K562 (cell line): ENCODE measurements at regions not wholly inside any gene's neighbourhood (a gene's known extent, or its start where the extent isn't known, plus 50 kb on each side); places are given as distances from the start of the nearest gene placed in this dataset.

ENCODE experiments used
- ATAC-seq: fragments of 200-7000 bp; cut with Tn5 transposase; 3 replicates; pipeline ENCODE4 v1.9.1; 2020; ENCODE audit warnings: moderate library complexity
- BruUV-seq: library from RNA; stranded (reverse); fragments of 400-500 nt; replicated peaks from 2 replicates; lab custom pipeline; 2021; lab: Mats Ljungman, UMichigan
- CTCF ChIA-PET: fragments of 300-600 bp; formaldehyde crosslinking; extraction: SDS; loops from one replicate; lab custom pipeline; 2021; ENCODE audit warnings: low intra/inter-chr PET ratio; lab: Yijun Ruan, JAX
- POLR2A ChIA-PET: fragments of 300-600, 350-650 bp; sonication (Branson Sonifier 250); formaldehyde crosslinking; extraction: SDS; loops from one replicate; lab custom pipeline; 2021; ENCODE audit warnings: antibody characterized with exemption, inconsistent platforms; lab: Yijun Ruan, JAX
- DNase-seq, 4 experiments: peaks; one replicate each; pipeline versions ENCODE4 v3.0.0 to v3.0.0-alpha.2; 2011 to 2018; ENCODE audit warnings: low spot score in 3 of 4, mixed read lengths in 3 of 4; ENCODE audit errors: extremely low read depth in 1 of 4
- FAIRE-seq: peaks from 2 replicates; lab custom pipeline; 2011; peaks lifted over from hg19 to GRCh38; lab: Jason Lieb, UNC
- H2AFZ ChIP-seq: 2 replicates; pipeline ENCODE4 v1.6.0; 2011; ENCODE audit warnings: low read depth, low read length, control low read depth, inconsistent platforms
- H3K27ac ChIP-seq: fragments of 200-600 bp; 3 replicates; pipeline ENCODE4 v1.8.0; 2011; ENCODE audit warnings: low read depth, mild to moderate bottlenecking, control low read depth, inconsistent platforms, low read length, moderate library complexity, mixed read lengths; ENCODE audit errors: extremely low read depth
- H3K27me3 ChIP-seq, 2 experiments: fragments of 300-600 bp in 1 of 2; 2 replicates in 1 of 2; 3 replicates in 1 of 2; pipeline versions ENCODE4 v1.6.0 to v1.8.0; 2011; ENCODE audit warnings: inconsistent platforms in 2 of 2, low read length in 2 of 2, mild to moderate bottlenecking in 1 of 2, mixed read lengths in 1 of 2, moderate library complexity in 1 of 2; ENCODE audit not compliant: control insufficient read depth in 2 of 2, insufficient read depth in 2 of 2
- H3K36me3 ChIP-seq: fragments of 300-600 bp; 3 replicates; pipeline ENCODE4 v1.8.0; 2011; ENCODE audit warnings: mild to moderate bottlenecking, low read length, inconsistent platforms; ENCODE audit not compliant: control insufficient read depth, insufficient read depth
- H3K4me1 ChIP-seq, 2 experiments: fragments of 200-600 bp in 1 of 2; replicated peaks in 1 of 2; 2 replicates in 1 of 2; 3 replicates in 1 of 2; pipeline versions ENCODE4 v1.5.1 to v1.8.0; 2011; ENCODE audit warnings: inconsistent platforms in 2 of 2, low read length in 2 of 2, mild to moderate bottlenecking in 1 of 2, mixed read lengths in 1 of 2, moderate library complexity in 1 of 2; ENCODE audit not compliant: control insufficient read depth in 2 of 2, insufficient read depth in 2 of 2
- H3K4me2 ChIP-seq: 2 replicates; pipeline ENCODE4 v1.6.1; 2011; ENCODE audit warnings: low read length, control low read depth, inconsistent platforms, mixed read lengths; ENCODE audit not compliant: insufficient read depth
- H3K4me3 ChIP-seq: fragments of 200-600 bp; sonication (generic), shearing (Covaris generic); 2 replicates; pipeline ENCODE4 v1.5.1; 2016; ENCODE audit warnings: control low read depth, inconsistent platforms
- H3K79me2 ChIP-seq: fragments of 200-600 bp; 3 replicates; pipeline ENCODE4 v1.8.0; 2011; ENCODE audit warnings: low read length, inconsistent platforms; ENCODE audit not compliant: control insufficient read depth, insufficient read depth
- H3K9ac ChIP-seq, 2 experiments: 2 replicates each; pipeline versions ENCODE4 v1.6.0 to v1.6.1; 2011; ENCODE audit warnings: low read depth in 2 of 2, low read length in 2 of 2, control low read depth in 1 of 2, inconsistent platforms in 1 of 2, mild to moderate bottlenecking in 1 of 2, mixed read lengths in 1 of 2; ENCODE audit not compliant: insufficient read depth in 1 of 2
- H3K9me1 ChIP-seq: one replicate; pipeline ENCODE4 v1.6.0; 2011; ENCODE audit warnings: inconsistent platforms, mild to moderate bottlenecking, low read length, moderate library complexity; ENCODE audit not compliant: control insufficient read depth, insufficient read depth
- H3K9me3 ChIP-seq: replicated peaks from 2 replicates; pipeline ENCODE4 v1.5.1; 2011; ENCODE audit warnings: low read depth, low read length, inconsistent platforms; ENCODE audit not compliant: control insufficient read depth, insufficient read depth
- H4K20me1 ChIP-seq: replicated peaks from 2 replicates; pipeline ENCODE4 v1.6.1; 2011; ENCODE audit warnings: low read length, inconsistent platforms, mixed read lengths; ENCODE audit not compliant: control insufficient read depth, insufficient read depth
- CEBPB ChIP-seq: fragments of 450-650 bp; IDR thresholded peaks from 2 replicates; pipeline ENCODE4 v1.6.1; 2016; ENCODE audit warnings: missing genetic modification characterization, missing compliant biosample characterization
- CEBPG ChIP-seq, 3 experiments: fragments of 200-800 bp in 1 of 3; sonication (Bioruptor generic) in 1 of 3; sonication (generic) in 1 of 3; formaldehyde crosslinking in 1 of 3; IDR thresholded peaks in 2 of 3; conservative IDR thresholded peaks in 1 of 3; 2 replicates each; pipeline versions ENCODE4 v1.6.1 to v1.8.0; 2016 to 2022; ENCODE audit warnings: missing compliant biosample characterization in 2 of 3, missing genetic modification characterization in 2 of 3, mild to moderate bottlenecking in 1 of 3, missing genetic modification reagents in 1 of 3
- CREB1 ChIP-seq, 2 experiments: sonication (generic) in 1 of 2; formaldehyde crosslinking in 1 of 2; IDR thresholded peaks; 2 replicates each; pipeline versions ENCODE4 v1.6.1 to v1.8.0; 2012 to 2022; ENCODE audit warnings: inconsistent platforms in 1 of 2, mild to moderate bottlenecking in 1 of 2, missing genetic modification reagents in 1 of 2, moderate library complexity in 1 of 2
- DNMT1 ChIP-seq: fragments of 450-650 bp; IDR thresholded peaks from 2 replicates; pipeline ENCODE4 v1.6.1; 2016; ENCODE audit warnings: antibody characterized with exemption, mild to moderate bottlenecking
- EGR1 ChIP-seq: fragments of 450-650 bp; conservative IDR thresholded peaks from 2 replicates; pipeline ENCODE4 v1.6.1; 2017; ENCODE audit warnings: mild to moderate bottlenecking
- ELF4 ChIP-seq: fragments of 450-650 bp; formaldehyde crosslinking; IDR thresholded peaks from 2 replicates; pipeline ENCODE4 v1.4.0; 2022; ENCODE audit warnings: missing genetic modification characterization
- EZH2 ChIP-seq: IDR thresholded peaks from 2 replicates; pipeline ENCODE4 v1.6.1; 2012; ENCODE audit warnings: low read depth, mild to moderate bottlenecking, inconsistent platforms, low read length, borderline replicate concordance
- FOXK2 ChIP-seq, 2 experiments: fragments of 450-650 bp; IDR thresholded peaks in 1 of 2; conservative IDR thresholded peaks in 1 of 2; 2 replicates each; pipeline ENCODE4 v1.6.1; 2016; ENCODE audit warnings: low read depth in 2 of 2, mild to moderate bottlenecking in 1 of 2
- KLF6 ChIP-seq: fragments of 250-450 bp; sonication (Bioruptor Pico); IDR thresholded peaks from 2 replicates; pipeline ENCODE4 v1.4.0; 2020; ENCODE audit warnings: mild to moderate bottlenecking, moderate library complexity, borderline replicate concordance
- MAX ChIP-seq: sonication (generic); formaldehyde crosslinking; IDR thresholded peaks from 2 replicates; pipeline ENCODE4 v1.9.0; 2022; ENCODE audit warnings: mild to moderate bottlenecking, missing genetic modification reagents
- PHF20 ChIP-seq: fragments of 450-650 bp; IDR thresholded peaks from 2 replicates; pipeline ENCODE4 v1.6.1; 2018; ENCODE audit not compliant: partially characterized antibody
- TAF9B ChIP-seq: fragments of 450-650 bp; IDR thresholded peaks from 2 replicates; pipeline ENCODE4 v1.6.1; 2018; ENCODE audit warnings: mild to moderate bottlenecking; ENCODE audit not compliant: partially characterized antibody
- THRA ChIP-seq: fragments of 450-650 bp; IDR thresholded peaks from 2 replicates; pipeline ENCODE4 v1.6.1; 2017; ENCODE audit warnings: mild to moderate bottlenecking, moderate library complexity
- ZNF197 ChIP-seq: fragments of 200-800 bp; sonication (Bioruptor generic); IDR thresholded peaks from 2 replicates; pipeline ENCODE4 v1.6.1; 2016; ENCODE audit warnings: low read depth, missing genetic modification characterization, missing compliant biosample characterization
- ZNF224 ChIP-seq: sonication (generic); formaldehyde crosslinking; IDR thresholded peaks from 2 replicates; pipeline ENCODE4 v1.8.0; 2022; ENCODE audit warnings: mild to moderate bottlenecking, missing genetic modification reagents
- ZNF311 ChIP-seq: fragments of 250-450 bp; sonication (Bioruptor Pico); IDR thresholded peaks from 2 replicates; pipeline ENCODE4 v1.4.0; 2020; ENCODE audit warnings: mild to moderate bottlenecking, moderate library complexity
- WGBS: fragments of 100-300 bp; shearing (Covaris generic); methylation state at CpG from one replicate; pipeline ENCODE4 v1.1.6; 2016; ENCODE audit warnings: low coverage, mixed read lengths; ENCODE audit not compliant: insufficient coverage; ENCODE audit errors: missing lambda C conversion rate; 5-methylcytosine and 5-hydroxymethylcytosine counted together
- in situ Hi-C: fragments of 300-500 bp; cut with MboI; formaldehyde crosslinking; loops from 4 replicates; pipeline ENCODE4 v1.15.0; 2018; ENCODE audit warnings: inconsistent platforms, mixed read lengths
- intact Hi-C: fragments of 100-400 bp; cut with micrococcal nuclease; formaldehyde crosslinking; loops from 2 replicates; pipeline ENCODE4 v1.14.2; 2022

GRCh38 chr1:213394837-213395236, 343.8 kb downstream of the RPS6KC1 start:
- in situ Hi-C loops, result no loop called here
- Histone ChIP-seq H3K4me1 (no peaks in the 10 kb centered on the region), H2AFZ (no peak overlapping the region), H3K9me3 (no peaks in the 10 kb centered on the region), H3K9me1 (no peaks in the 10 kb centered on the region), H3K9ac (no peak overlapping the region), H3K4me3 (no peak overlapping the region), H4K20me1 (no peaks in the 10 kb centered on the region), H3K27me3 (peaks cover 16 to 46% of the 10 kb centered on the region in 2 experiments), H3K79me2 (no peaks in the 10 kb centered on the region), H3K36me3 (no peaks in the 10 kb centered on the region), H3K4me2 (no peak overlapping the region), H3K27ac (no peak overlapping the region)
- ChIA-PET CTCF (no interaction called here), POLR2A (no interaction called here)
- no peak for FAIRE-seq
- 0% methylated on average over 5 of the region's 5 CpGs for WGBS
- intact Hi-C loops, result no loop called here
- DNase-seq, result no peak
- BruUV-seq, result no TSS peak
- TF ChIP-seq CEBPG (CRISPR knock-in tag; IDR thresholded peaks at IDR 0.05) (no peak), CEBPG (tag; conservative IDR thresholded peaks at IDR 0.05 in 1 of 2, IDR thresholded peaks at IDR 0.05 in 1 of 2) (no peak), ZNF224 (CRISPR knock-in tag) (no peak), CREB1 (IDR thresholded peaks at IDR 0.05) (no peak), CREB1 (CRISPR knock-in tag; IDR thresholded peaks at IDR 0.05) (no peak), MAX (no peak), TAF9B (no peak), ZNF311 (CRISPR knock-in tag) (no peak), FOXK2 (conservative IDR thresholded peaks at IDR 0.05 in 1 of 2, IDR thresholded peaks at IDR 0.05 in 1 of 2; ENCODE audit: low read depth in 2 of 2) (no peak), ZNF197 (CRISPR knock-in tag) (no peak), THRA (no peak), KLF6 (no peak), DNMT1 (no peak), PHF20 (no peak), ELF4 (CRISPR knock-in tag) (no peak), CEBPB (no peak), EGR1 (no peak), EZH2 (no peak)
- ATAC-seq, result no peak
